Fibroblast of mammary gland (primary cell): ENCODE measurements at regions not wholly inside any gene's neighbourhood (a gene's known extent, or its start where the extent isn't known, plus 50 kb on each side); places are given as distances from the start of the nearest gene placed in this dataset.
"Not testable (repeated sequence)": the region's sequence is repeated elsewhere in the genome, so short reads cannot be mapped to it uniquely, and the experiment has no call there.

ENCODE experiments used
- DNase-seq: peaks from one replicate; pipeline ENCODE4 v3.0.0-alpha.2; 2010; ENCODE audit warnings: low read depth
- H3K4me3 ChIP-seq: 2 replicates; pipeline ENCODE4 v1.5.1; 2011; ENCODE audit warnings: low read depth, mild to moderate bottlenecking, low read length, moderate library complexity; ENCODE audit not compliant: control insufficient read depth
- TF ChIP-seq, protein P1 (sequence below): conservative IDR thresholded peaks from 2 replicates; pipeline ENCODE4 v1.5.1; 2011; ENCODE audit warnings: low read depth, low read length, inconsistent platforms; ENCODE audit not compliant: control insufficient read depth, insufficient read depth

DNA sequence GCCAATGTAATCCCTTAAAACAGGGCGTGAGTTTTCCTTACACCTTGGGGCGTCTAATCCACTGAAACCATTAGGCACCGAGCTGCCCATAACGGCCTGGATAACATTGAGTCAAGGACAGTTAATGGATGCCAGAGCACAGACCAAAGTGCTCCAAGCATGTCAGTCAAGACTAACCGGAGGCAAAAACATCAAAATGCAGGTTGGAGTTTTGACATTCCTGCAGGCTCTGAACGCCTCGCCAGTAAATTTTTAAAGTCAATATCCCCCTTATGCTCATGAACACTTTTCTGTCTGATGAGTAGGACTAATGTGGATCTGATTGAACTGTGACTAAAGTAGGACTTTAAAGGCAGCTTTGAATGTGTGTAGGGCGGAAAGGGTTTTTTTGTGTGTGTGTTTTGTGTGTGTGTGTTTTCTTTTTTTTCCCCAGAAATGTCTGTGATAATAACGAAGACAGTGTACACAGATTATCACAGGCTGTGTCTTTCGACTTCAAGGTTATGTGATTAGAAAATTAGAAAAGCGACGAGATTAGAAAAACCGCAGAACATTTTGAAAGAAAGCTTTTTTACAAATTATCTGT is 194.2 kb upstream of the PROX1 start:
- TF ChIP-seq, protein P1, sequence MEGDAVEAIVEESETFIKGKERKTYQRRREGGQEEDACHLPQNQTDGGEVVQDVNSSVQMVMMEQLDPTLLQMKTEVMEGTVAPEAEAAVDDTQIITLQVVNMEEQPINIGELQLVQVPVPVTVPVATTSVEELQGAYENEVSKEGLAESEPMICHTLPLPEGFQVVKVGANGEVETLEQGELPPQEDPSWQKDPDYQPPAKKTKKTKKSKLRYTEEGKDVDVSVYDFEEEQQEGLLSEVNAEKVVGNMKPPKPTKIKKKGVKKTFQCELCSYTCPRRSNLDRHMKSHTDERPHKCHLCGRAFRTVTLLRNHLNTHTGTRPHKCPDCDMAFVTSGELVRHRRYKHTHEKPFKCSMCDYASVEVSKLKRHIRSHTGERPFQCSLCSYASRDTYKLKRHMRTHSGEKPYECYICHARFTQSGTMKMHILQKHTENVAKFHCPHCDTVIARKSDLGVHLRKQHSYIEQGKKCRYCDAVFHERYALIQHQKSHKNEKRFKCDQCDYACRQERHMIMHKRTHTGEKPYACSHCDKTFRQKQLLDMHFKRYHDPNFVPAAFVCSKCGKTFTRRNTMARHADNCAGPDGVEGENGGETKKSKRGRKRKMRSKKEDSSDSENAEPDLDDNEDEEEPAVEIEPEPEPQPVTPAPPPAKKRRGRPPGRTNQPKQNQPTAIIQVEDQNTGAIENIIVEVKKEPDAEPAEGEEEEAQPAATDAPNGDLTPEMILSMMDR = no peak
- no peak overlapping the region for H3K4me3 ChIP-seq
- no peak for DNase-seq

- no peak overlapping the region for H3K4me3 ChIP-seq
- no peak for DNase-seq
- TF ChIP-seq, protein P1 = no peak
Measured at GRCh38 chr1:213796525-213796924, 191.2 kb upstream of the PROX1 start.

- DNase-seq, H3K4me3 ChIP-seq: not testable (repeated sequence)
Measured at GRCh38 chr1:213808288-213808687, 179.5 kb upstream of the PROX1 start.

- H3K4me3 ChIP-seq = no peak overlapping the region
- TF ChIP-seq, protein P1 = no peak
- DNase-seq = no peak
Measured at GRCh38 chr1:213817156-213817555, 170.6 kb upstream of the PROX1 start.

DNA sequence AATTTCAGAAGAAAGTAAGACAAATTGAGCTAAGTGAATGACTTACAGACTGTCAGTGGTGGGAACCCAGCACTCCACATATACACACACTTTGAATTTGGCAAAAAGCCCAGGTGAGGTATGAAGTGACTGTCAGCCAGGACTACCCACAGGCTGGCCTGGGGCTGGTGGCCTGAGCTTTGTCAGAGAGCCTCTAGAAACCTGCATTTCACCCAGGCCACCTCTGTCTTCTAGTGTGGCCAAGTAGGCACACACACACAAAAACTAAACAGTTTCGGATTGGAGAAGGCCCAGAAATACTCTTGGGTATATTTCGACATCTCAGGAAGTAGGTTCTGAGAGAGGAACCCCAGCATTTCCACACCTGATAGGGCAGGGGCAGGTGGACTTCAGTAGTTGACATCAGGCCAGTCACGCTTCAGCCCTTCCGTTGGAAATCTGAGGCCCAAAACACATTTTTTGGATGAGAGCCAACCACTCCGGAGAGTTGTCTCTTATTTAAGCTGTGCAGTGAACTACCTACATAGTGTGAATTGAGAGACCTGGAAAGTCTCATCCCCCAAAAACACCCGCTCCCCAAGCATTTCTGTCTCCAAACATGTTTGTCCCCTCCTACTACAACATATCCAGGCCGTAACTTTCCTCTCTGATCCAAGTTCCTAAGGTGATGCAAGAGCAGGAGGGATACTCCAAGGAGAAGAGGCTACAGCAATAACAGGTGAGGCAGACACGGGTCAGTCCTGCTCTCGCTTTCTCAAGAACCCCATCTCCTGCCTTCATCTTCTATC is 167.2 kb upstream of the PROX1 start:
- TF ChIP-seq, protein P1 = no peak
- H3K4me3 ChIP-seq = no peak overlapping the region
- DNase-seq = no peak

DNA sequence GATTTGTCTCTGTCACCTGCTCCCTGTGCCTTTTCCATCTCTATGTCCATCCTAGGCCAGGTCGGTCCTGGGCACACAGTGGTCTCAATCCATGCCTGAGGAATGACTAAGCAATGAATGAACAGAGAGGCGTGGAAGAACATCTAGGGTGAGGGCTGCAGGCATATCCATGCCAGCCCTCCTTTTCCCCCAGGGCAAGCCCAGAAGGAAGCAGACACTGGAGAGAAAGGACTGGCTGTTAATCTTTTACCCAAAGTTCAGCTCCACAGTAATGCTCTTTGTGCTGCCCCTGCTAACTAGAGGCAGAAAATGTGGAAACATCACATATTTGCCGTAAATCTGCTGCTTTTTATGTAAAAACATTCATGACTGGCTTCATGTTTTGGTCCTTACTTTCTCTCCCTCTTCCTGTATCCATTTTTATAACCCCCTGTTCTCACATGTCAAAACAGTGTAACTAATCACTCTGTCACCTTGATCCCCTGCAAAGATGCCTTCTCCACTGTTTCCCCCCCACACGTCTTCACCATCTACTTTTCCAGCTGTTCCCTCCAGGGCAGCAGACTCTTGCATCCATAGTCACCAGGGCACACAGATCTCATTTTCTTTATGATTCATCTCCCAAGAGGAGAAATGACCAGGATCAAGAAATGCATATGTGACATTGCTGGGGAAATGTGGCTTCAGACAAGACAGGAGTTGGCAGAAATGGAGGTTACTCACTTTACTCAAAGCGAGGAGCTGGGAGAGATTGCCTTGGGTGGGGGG is 166.4 kb upstream of the PROX1 start:
- no peak overlapping the region for H3K4me3 ChIP-seq
- no peak for DNase-seq
- TF ChIP-seq, protein P1 = no peak

GRCh38 chr1:213821943-213822334 is 165.8 kb upstream of the PROX1 start:
- TF ChIP-seq, protein P1 = no peak
- no peak for DNase-seq
- H3K4me3 ChIP-seq = no peak overlapping the region
